ENCODE measurements at regions not wholly inside any gene's neighbourhood (a gene's known extent, or its start where the extent isn't known, plus 50 kb on each side); places are given as distances from the start of the nearest gene placed in this dataset.

GRCh38 chr1:98458511-98459485 lies 202.7 kb upstream of the SNX7 start:
- Histone ChIP-seq H3K27me3 (ENCODE audit: control insufficient read depth in 2 of 2, insufficient read depth in 2 of 2, low read length in 2 of 2) (no peaks in the 10 kb centered on the region), H3K4me3 (ENCODE audit: low read length) (no peak overlapping the region), H3K9me3 (ENCODE audit: control insufficient read depth in 2 of 3, low read length in 3 of 3) (no peaks in the 10 kb centered on the region), H3K4me1 (ENCODE audit: control insufficient read depth in 2 of 2, insufficient read depth in 2 of 2, low read length in 2 of 2) (no peaks in the 10 kb centered on the region), H3K36me3 (ENCODE audit: control insufficient read depth in 2 of 3, insufficient read depth in 3 of 3, low read length in 3 of 3) (no peaks in the 10 kb centered on the region), H3K27ac (ENCODE audit: low read depth, low read length) (no peak overlapping the region)
- intact Hi-C loops (cut with micrococcal nuclease), result no loop called here
- CTCF ChIA-PET, result no interaction called here
- Mint-ChIP-seq H3K27me3 (peaks cover 0 to 8% (median 0%) of the 10 kb centered on the region in 5 donors), H3K4me1 (no peaks in the 10 kb centered on the region), H3K27ac (no peak overlapping the region), H3K9me3 (peaks cover 0 to 9% (median 0%) of the 10 kb centered on the region in 11 donors), H3K36me3 (no peaks in the 10 kb centered on the region), H3K4me3 (no peak overlapping the region)
- DNase-seq (no peak), ATAC-seq (no peak)
- POLR2A ChIA-PET, result no interaction called here

GRCh38 chr1:98457248-98457647 lies 204.3 kb upstream of the SNX7 start:
- DNase-seq, result no peak
- no peaks in the 10 kb centered on the region for H3K27me3 ChIP-seq (ENCODE audit: control insufficient read depth in 2 of 2, insufficient read depth in 2 of 2, low read length in 2 of 2)
- H3K4me3 ChIP-seq (ENCODE audit: low read length), result no peak overlapping the region
- peaks cover 0 to 14% (median 0%) of the 10 kb centered on the region in 5 donors for H3K27me3 Mint-ChIP-seq
- H3K36me3 Mint-ChIP-seq, result no peaks in the 10 kb centered on the region
- no peaks in the 10 kb centered on the region for H3K36me3 ChIP-seq (ENCODE audit: control insufficient read depth in 2 of 3, insufficient read depth in 3 of 3, low read length in 3 of 3)
- H3K4me1 ChIP-seq (ENCODE audit: control insufficient read depth in 2 of 2, insufficient read depth in 2 of 2, low read length in 2 of 2), result no peaks in the 10 kb centered on the region
- H3K4me1 Mint-ChIP-seq, result peaks cover 0 to 2% (median 0%) of the 10 kb centered on the region in 7 donors
- H3K9me3 ChIP-seq (ENCODE audit: control insufficient read depth in 2 of 3, low read length in 3 of 3), result no peaks in the 10 kb centered on the region
- H3K27ac Mint-ChIP-seq, result no peak overlapping the region
- no peak for ATAC-seq
- ChIA-PET CTCF (no interaction called here), POLR2A (no interaction called here)
- no peak overlapping the region for H3K27ac ChIP-seq (ENCODE audit: low read depth, low read length)
- intact Hi-C loops (cut with micrococcal nuclease), result no loop called here
- H3K9me3 Mint-ChIP-seq, result peaks cover 0 to 9% (median 0%) of the 10 kb centered on the region in 11 donors
- no peak overlapping the region for H3K4me3 Mint-ChIP-seq

GRCh38 chr1:98454666-98455065 lies 206.9 kb upstream of the SNX7 start:
- Mint-ChIP-seq H3K4me1 (peaks cover 0 to 2% (median 0%) of the 10 kb centered on the region in 7 donors), H3K27me3 (peaks cover 0 to 14% (median 0%) of the 10 kb centered on the region in 5 donors), H3K4me3 (no peak overlapping the region), H3K27ac (no peak overlapping the region), H3K36me3 (no peaks in the 10 kb centered on the region), H3K9me3 (peaks cover 0 to 3% (median 0%) of the 10 kb centered on the region in 11 donors)
- no peak for DNase-seq
- ChIA-PET CTCF (no interaction called here), POLR2A (no interaction called here)
- H3K27me3 ChIP-seq (ENCODE audit: control insufficient read depth in 2 of 2, insufficient read depth in 2 of 2, low read length in 2 of 2), result no peaks in the 10 kb centered on the region
- no peaks in the 10 kb centered on the region for H3K4me1 ChIP-seq (ENCODE audit: control insufficient read depth in 2 of 2, insufficient read depth in 2 of 2, low read length in 2 of 2)
- H3K27ac ChIP-seq (ENCODE audit: low read depth, low read length), result no peak overlapping the region
- H3K36me3 ChIP-seq (ENCODE audit: control insufficient read depth in 2 of 3, insufficient read depth in 3 of 3, low read length in 3 of 3), result no peaks in the 10 kb centered on the region
- H3K4me3 ChIP-seq (ENCODE audit: low read length), result no peak overlapping the region
- intact Hi-C loops (cut with micrococcal nuclease), result no loop called here
- ATAC-seq, result no peak
- no peaks in the 10 kb centered on the region for H3K9me3 ChIP-seq (ENCODE audit: control insufficient read depth in 2 of 3, low read length in 3 of 3)

- ATAC-seq (no peak), DNase-seq (no peak)
- no peak overlapping the region for H3K4me3 ChIP-seq (ENCODE audit: low read length)
- H3K36me3 ChIP-seq (ENCODE audit: control insufficient read depth in 2 of 3, insufficient read depth in 3 of 3, low read length in 3 of 3), result no peaks in the 10 kb centered on the region
- Mint-ChIP-seq H3K27me3 (peaks cover 0 to 17% (median 0%) of the 10 kb centered on the region in 5 donors), H3K36me3 (no peaks in the 10 kb centered on the region), H3K4me1 (peaks cover 0 to 2% (median 0%) of the 10 kb centered on the region in 7 donors), H3K9me3 (peaks cover 0 to 3% (median 0%) of the 10 kb centered on the region in 11 donors), H3K4me3 (no peak overlapping the region), H3K27ac (no peak overlapping the region)
- H3K27me3 ChIP-seq (ENCODE audit: control insufficient read depth in 2 of 2, insufficient read depth in 2 of 2, low read length in 2 of 2), result no peaks in the 10 kb centered on the region
- intact Hi-C loops (cut with micrococcal nuclease), result no loop called here
- CTCF ChIA-PET, result no interaction called here
- no peaks in the 10 kb centered on the region for H3K4me1 ChIP-seq (ENCODE audit: control insufficient read depth in 2 of 2, insufficient read depth in 2 of 2, low read length in 2 of 2)
- H3K9me3 ChIP-seq (ENCODE audit: control insufficient read depth in 2 of 3, low read length in 3 of 3), result no peaks in the 10 kb centered on the region
- POLR2A ChIA-PET, result no interaction called here
- no peak overlapping the region for H3K27ac ChIP-seq (ENCODE audit: low read depth, low read length)
Observed at GRCh38 chr1:98453066-98453465, 208.5 kb upstream of the SNX7 start.

- no peak overlapping the region for H3K4me3 Mint-ChIP-seq
- H3K4me1 ChIP-seq (ENCODE audit: control insufficient read depth in 2 of 2, insufficient read depth in 2 of 2, low read length in 2 of 2), result no peaks in the 10 kb centered on the region
- POLR2A ChIA-PET, result no interaction called here
Observed at GRCh38 chr1:98452162-98452561, 209.4 kb upstream of the SNX7 start.

GRCh38 chr1:98441281-98441680 lies 220.2 kb upstream of the SNX7 start:
- H3K27ac ChIP-seq (ENCODE audit: low read depth, low read length), result no peak overlapping the region
- no peak overlapping the region for H3K4me3 Mint-ChIP-seq

More at GRCh38 chr1:98452162-98452561, 209.4 kb upstream of the SNX7 start:
- H3K27ac ChIP-seq (ENCODE audit: low read depth, low read length), result no peak overlapping the region
- H3K36me3 Mint-ChIP-seq, result no peaks in the 10 kb centered on the region
- no peak overlapping the region for H3K4me3 ChIP-seq (ENCODE audit: low read length)
- DNase-seq (no peak), ATAC-seq (no peak)
- intact Hi-C loops (cut with micrococcal nuclease), result no loop called here
- no peak overlapping the region for H3K27ac Mint-ChIP-seq
- no peaks in the 10 kb centered on the region for H3K36me3 ChIP-seq (ENCODE audit: control insufficient read depth in 2 of 3, insufficient read depth in 3 of 3, low read length in 3 of 3)
- no peaks in the 10 kb centered on the region for H3K27me3 ChIP-seq (ENCODE audit: control insufficient read depth in 2 of 2, insufficient read depth in 2 of 2, low read length in 2 of 2)
- CTCF ChIA-PET, result no interaction called here
- peaks cover 0 to 2% (median 0%) of the 10 kb centered on the region in 7 donors for H3K4me1 Mint-ChIP-seq
- H3K27me3 Mint-ChIP-seq, result peaks cover 0 to 22% (median 0%) of the 10 kb centered on the region in 5 donors
- no peaks in the 10 kb centered on the region for H3K9me3 ChIP-seq (ENCODE audit: control insufficient read depth in 2 of 3, low read length in 3 of 3)
- peaks cover 0 to 5% (median 0%) of the 10 kb centered on the region in 11 donors for H3K9me3 Mint-ChIP-seq

More at GRCh38 chr1:98441281-98441680, 220.2 kb upstream of the SNX7 start:
- Mint-ChIP-seq H3K36me3 (no peaks in the 10 kb centered on the region), H3K4me1 (no peaks in the 10 kb centered on the region), H3K27ac (no peak overlapping the region), H3K27me3 (peaks cover 0 to 9% (median 2%) of the 10 kb centered on the region in 5 donors), H3K9me3 (peaks cover 0 to 10% (median 0%) of the 10 kb centered on the region in 11 donors)
- Histone ChIP-seq H3K9me3 (ENCODE audit: control insufficient read depth in 2 of 3, low read length in 3 of 3) (no peaks in the 10 kb centered on the region), H3K36me3 (ENCODE audit: control insufficient read depth in 2 of 3, insufficient read depth in 3 of 3, low read length in 3 of 3) (no peaks in the 10 kb centered on the region), H3K4me1 (ENCODE audit: control insufficient read depth in 2 of 2, insufficient read depth in 2 of 2, low read length in 2 of 2) (no peaks in the 10 kb centered on the region), H3K4me3 (ENCODE audit: low read length) (no peak overlapping the region), H3K27me3 (ENCODE audit: control insufficient read depth in 2 of 2, insufficient read depth in 2 of 2, low read length in 2 of 2) (no peaks in the 10 kb centered on the region)
- ChIA-PET POLR2A (no interaction called here), CTCF (no interaction called here)
- DNase-seq (no peak), ATAC-seq (no peak)
- intact Hi-C loops (cut with micrococcal nuclease), result loop anchor here in 1 of 2 donors (2.0 kb wide), 1 partner anchor 28 kb away; no protein-coding TSS in a partner anchor

Measured in naive thymus-derived CD4-positive, alpha-beta T cell (primary cell).